ENCODE measurements at regions not wholly inside any gene's neighbourhood (a gene's known extent, or its start where the extent isn't known, plus 50 kb on each side); places are given as distances from the start of the nearest gene placed in this dataset.

DNA sequence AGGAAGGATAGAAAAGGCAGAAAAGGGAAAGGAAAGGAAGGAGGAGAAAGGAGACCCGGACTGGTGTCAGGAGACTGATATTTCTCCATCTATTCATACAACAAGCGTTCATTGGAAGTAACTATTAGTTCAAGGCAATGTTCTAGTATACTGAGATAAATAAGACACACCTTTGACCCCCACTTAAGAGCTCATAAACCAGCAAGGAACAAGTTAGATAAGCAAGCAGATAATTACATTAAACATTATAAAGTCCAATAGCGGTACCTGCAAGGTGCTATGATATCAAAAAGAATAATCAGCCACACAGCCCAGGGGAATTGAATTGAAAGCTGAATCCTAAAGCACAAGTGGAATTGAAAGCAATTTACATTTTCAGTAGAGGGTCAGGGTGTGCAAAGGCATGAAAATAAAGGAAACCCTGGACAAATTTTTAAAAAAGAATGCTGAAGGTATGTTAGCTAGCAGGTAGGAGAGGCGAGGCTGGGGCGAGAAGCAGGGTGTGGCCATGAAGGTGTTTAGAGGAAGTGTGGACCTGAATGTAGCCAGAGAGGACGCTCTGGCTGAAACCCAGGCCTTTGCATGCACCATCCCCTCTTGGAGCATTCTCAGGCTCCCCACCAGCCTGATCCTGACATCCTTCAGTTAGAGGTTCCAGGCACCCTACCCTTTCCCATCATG, 200.0 kb downstream of the SETD4 start:
- intact Hi-C loops (cut with DNase I; ENCODE audit: low total_unique reads): no loop called here

DNA sequence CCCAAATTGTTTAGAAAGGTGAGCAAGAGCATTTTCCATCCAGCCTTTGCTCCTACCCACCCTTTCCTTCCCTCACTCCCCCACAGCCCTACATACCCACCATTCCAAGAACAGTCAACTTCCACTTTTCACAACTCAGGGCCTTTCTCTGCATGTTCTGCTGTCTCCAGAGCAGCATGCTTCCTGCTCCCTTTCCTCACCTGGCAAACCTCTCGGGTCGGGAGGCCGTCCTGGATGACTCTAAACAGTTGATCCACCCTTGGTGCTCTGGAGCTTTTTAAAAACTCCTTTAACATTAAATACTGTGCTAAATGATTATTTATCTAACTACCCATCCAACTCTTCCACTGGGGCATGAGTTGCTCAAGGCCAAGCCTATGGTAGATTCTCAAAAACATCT, 200.6 kb downstream of the SETD4 start:
- in situ Hi-C loops (cut with MboI; ENCODE audit: low sequenced_read_pairs in 4 of 4) (no loop called here), intact Hi-C loops (cut with DNase I; ENCODE audit: low total_unique reads) (no loop called here)
- no peaks in the 10 kb centered on the region for H3K9me3 ChIP-seq
- no peaks in the 10 kb centered on the region for H3K27me3 ChIP-seq
- ATAC-seq: no peak
- TF ChIP-seq, protein P1, sequence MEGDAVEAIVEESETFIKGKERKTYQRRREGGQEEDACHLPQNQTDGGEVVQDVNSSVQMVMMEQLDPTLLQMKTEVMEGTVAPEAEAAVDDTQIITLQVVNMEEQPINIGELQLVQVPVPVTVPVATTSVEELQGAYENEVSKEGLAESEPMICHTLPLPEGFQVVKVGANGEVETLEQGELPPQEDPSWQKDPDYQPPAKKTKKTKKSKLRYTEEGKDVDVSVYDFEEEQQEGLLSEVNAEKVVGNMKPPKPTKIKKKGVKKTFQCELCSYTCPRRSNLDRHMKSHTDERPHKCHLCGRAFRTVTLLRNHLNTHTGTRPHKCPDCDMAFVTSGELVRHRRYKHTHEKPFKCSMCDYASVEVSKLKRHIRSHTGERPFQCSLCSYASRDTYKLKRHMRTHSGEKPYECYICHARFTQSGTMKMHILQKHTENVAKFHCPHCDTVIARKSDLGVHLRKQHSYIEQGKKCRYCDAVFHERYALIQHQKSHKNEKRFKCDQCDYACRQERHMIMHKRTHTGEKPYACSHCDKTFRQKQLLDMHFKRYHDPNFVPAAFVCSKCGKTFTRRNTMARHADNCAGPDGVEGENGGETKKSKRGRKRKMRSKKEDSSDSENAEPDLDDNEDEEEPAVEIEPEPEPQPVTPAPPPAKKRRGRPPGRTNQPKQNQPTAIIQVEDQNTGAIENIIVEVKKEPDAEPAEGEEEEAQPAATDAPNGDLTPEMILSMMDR (IDR thresholded peaks at IDR 0.05 in 4 of 5, conservative IDR thresholded peaks at IDR 0.05 in 1 of 5): no peak
- no peak for TF ChIP-seq POLR2A (IDR thresholded peaks at IDR 0.05)
- no peak for DNase-seq
- H3K4me3 ChIP-seq: no peak overlapping the region
- no peak overlapping the region for H3K27ac ChIP-seq
- no peaks in the 10 kb centered on the region for H3K36me3 ChIP-seq
- no peaks in the 10 kb centered on the region for H3K4me1 ChIP-seq

More for the DNA sequence above, 200.0 kb downstream of the SETD4 start:
- TF ChIP-seq, protein P1 (IDR thresholded peaks at IDR 0.05 in 4 of 5, conservative IDR thresholded peaks at IDR 0.05 in 1 of 5): no peak
- no peak for TF ChIP-seq POLR2A (IDR thresholded peaks at IDR 0.05)
- Histone ChIP-seq H3K4me1 (no peaks in the 10 kb centered on the region), H3K4me3 (no peak overlapping the region), H3K36me3 (no peaks in the 10 kb centered on the region), H3K9me3 (no peaks in the 10 kb centered on the region), H3K27ac (no peak overlapping the region), H3K27me3 (no peaks in the 10 kb centered on the region)
- ATAC-seq: no peak
- in situ Hi-C loops (cut with MboI; ENCODE audit: low sequenced_read_pairs in 4 of 4): no loop called here
- DNase-seq: no peak

DNA sequence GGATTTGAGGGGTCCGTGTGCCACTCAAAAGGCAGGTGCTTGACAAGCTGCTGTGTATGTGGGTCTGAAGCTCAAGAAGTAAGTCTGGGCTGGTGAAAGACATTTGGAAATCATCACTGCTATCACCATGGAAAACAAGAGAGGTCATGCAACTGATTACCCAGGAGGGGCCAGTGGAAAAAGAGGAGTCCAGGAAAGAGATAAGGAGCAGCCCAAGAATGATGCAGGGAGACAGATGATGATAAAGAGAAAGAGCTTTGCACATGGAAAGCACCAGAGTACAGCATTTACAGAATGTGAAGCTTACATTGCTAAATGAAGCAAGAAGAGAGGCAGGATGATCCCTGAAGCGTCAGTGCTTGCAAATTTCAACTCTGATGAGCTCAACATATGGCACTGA, 203.2 kb downstream of the SETD4 start:
- in situ Hi-C loops (cut with MboI; ENCODE audit: low sequenced_read_pairs in 4 of 4): no loop called here
- Histone ChIP-seq H3K4me3 (no peak overlapping the region), H3K27me3 (peaks cover 0 to 3% (median 0%) of the 10 kb centered on the region in 3 donors), H3K9me3 (no peaks in the 10 kb centered on the region), H3K27ac (no peak overlapping the region), H3K36me3 (no peaks in the 10 kb centered on the region), H3K4me1 (no peaks in the 10 kb centered on the region)
- DNase-seq (no peak), ATAC-seq (no peak)
- TF ChIP-seq, protein P1 (IDR thresholded peaks at IDR 0.05 in 4 of 5, conservative IDR thresholded peaks at IDR 0.05 in 1 of 5): no peak
- no peak for TF ChIP-seq POLR2A (IDR thresholded peaks at IDR 0.05)
- intact Hi-C loops (cut with DNase I; ENCODE audit: low total_unique reads): no loop called here

DNA sequence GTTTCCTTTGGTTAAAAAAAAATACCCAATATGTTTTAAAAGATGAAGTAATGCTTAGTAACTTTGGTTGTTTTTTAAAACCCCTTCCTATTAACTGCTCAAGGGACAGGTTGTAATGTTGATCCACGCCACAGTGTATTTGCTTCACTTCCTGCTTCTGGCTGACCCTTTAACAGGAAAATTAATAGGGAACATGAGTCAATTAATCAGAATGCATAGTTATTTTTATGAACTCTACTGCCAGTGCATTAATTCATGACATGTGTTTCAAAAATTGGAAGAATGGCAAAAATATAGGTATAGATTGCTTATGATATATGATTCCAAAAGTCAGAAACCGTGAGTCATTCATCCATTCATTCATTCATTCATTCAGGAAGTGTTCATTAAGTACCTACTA, 204.8 kb downstream of the SETD4 start:
- Histone ChIP-seq H3K4me3 (no peak overlapping the region), H3K27me3 (peaks cover 0 to 3% (median 0%) of the 10 kb centered on the region in 3 donors), H3K36me3 (no peaks in the 10 kb centered on the region), H3K27ac (no peak overlapping the region), H3K9me3 (no peaks in the 10 kb centered on the region), H3K4me1 (no peaks in the 10 kb centered on the region)
- ATAC-seq (no peak), DNase-seq (no peak)
- intact Hi-C loops (cut with DNase I; ENCODE audit: low total_unique reads) (no loop called here), in situ Hi-C loops (cut with MboI; ENCODE audit: low sequenced_read_pairs in 4 of 4) (no loop called here)
- TF ChIP-seq, protein P1 (IDR thresholded peaks at IDR 0.05 in 4 of 5, conservative IDR thresholded peaks at IDR 0.05 in 1 of 5): no peak
- no peak for TF ChIP-seq POLR2A (IDR thresholded peaks at IDR 0.05)

DNA sequence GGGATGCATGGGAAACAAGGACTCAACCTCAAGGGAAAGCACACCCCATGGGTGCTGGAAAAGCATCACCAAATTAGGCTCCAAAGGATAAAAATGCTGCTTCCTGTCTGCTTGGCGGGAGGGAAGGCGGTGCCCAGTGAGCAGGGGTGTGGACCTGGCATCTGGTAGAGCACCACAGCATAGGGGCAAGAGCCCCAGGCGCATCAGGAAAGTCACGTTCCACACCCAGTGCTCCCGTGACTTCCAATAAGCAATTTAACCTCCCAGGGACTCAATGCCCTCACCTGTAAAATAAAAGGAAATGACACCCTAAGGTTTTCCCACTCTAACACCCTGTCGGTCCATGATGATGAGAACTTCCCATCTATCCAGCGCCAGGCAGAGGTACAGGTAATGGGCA, 206.0 kb downstream of the SETD4 start:
- Histone ChIP-seq H3K36me3 (no peaks in the 10 kb centered on the region), H3K4me3 (no peak overlapping the region), H3K4me1 (peaks cover 0 to 4% of the 10 kb centered on the region in 2 donors), H3K27me3 (peaks cover 0 to 3% (median 0%) of the 10 kb centered on the region in 3 donors), H3K9me3 (no peaks in the 10 kb centered on the region), H3K27ac (no peak overlapping the region)
- ATAC-seq: no peak
- no peak for TF ChIP-seq POLR2A (IDR thresholded peaks at IDR 0.05)
- TF ChIP-seq, protein P1 (IDR thresholded peaks at IDR 0.05 in 4 of 5, conservative IDR thresholded peaks at IDR 0.05 in 1 of 5): no peak
- no peak for DNase-seq
- intact Hi-C loops (cut with DNase I; ENCODE audit: low total_unique reads) (no loop called here), in situ Hi-C loops (cut with MboI; ENCODE audit: low sequenced_read_pairs in 4 of 4) (no loop called here)
